Activated CD4-positive, alpha-beta T cell treated with anti-CD3 and anti-CD28 coated beads, Interleukin-2, amount 10 ng/mL, durations not matched to agents 7 days and 5 days (primary cell): ENCODE measurements at regions not wholly inside any gene's neighbourhood (a gene's known extent, or its start where the extent isn't known, plus 50 kb on each side); places are given as distances from the start of the nearest gene placed in this dataset.

Experiments used
- CTCF ChIA-PET: fragments of 350-600 bp; sonication (Branson Sonifier 250); formaldehyde crosslinking; loops from one replicate; lab custom pipeline; 2021; ENCODE audit warnings: antibody characterized with exemption; lab: Charles Lee
- POLR2A ChIA-PET: fragments of 350-600 bp; sonication (Branson Sonifier 250); formaldehyde crosslinking; loops from one replicate; lab custom pipeline; 2021; ENCODE audit warnings: antibody characterized with exemption; lab: Charles Lee
- DNase-seq: peaks from one replicate; pipeline ENCODE4 v3.0.0-alpha.2; 2020
- H3K27ac Mint-ChIP-seq: one replicate; pipeline ENCODE4 v1.8.0; 2021; ENCODE audit warnings: mild to moderate bottlenecking, moderate library complexity, mixed read lengths
- H3K27me3 Mint-ChIP-seq: one replicate; pipeline ENCODE4 v1.8.0; 2021; ENCODE audit warnings: mixed read lengths
- H3K36me3 Mint-ChIP-seq: one replicate; pipeline ENCODE4 v1.8.0; 2021; ENCODE audit warnings: low read depth, mixed read lengths
- H3K4me1 Mint-ChIP-seq: one replicate; pipeline ENCODE4 v1.8.0; 2021; ENCODE audit warnings: mixed read lengths
- H3K4me3 Mint-ChIP-seq: one replicate; pipeline ENCODE4 v1.8.0; 2021; ENCODE audit warnings: mild to moderate bottlenecking, moderate library complexity, mixed read lengths
- H3K9me3 Mint-ChIP-seq: one replicate; pipeline ENCODE4 v1.8.0; 2021; ENCODE audit warnings: mixed read lengths

- DNase-seq: no peak
- no peaks in the 10 kb centered on the region for H3K27me3 Mint-ChIP-seq
Measured at GRCh38 chr6:74745670-74746069, 460.2 kb downstream of the COL12A1 start.

DNA sequence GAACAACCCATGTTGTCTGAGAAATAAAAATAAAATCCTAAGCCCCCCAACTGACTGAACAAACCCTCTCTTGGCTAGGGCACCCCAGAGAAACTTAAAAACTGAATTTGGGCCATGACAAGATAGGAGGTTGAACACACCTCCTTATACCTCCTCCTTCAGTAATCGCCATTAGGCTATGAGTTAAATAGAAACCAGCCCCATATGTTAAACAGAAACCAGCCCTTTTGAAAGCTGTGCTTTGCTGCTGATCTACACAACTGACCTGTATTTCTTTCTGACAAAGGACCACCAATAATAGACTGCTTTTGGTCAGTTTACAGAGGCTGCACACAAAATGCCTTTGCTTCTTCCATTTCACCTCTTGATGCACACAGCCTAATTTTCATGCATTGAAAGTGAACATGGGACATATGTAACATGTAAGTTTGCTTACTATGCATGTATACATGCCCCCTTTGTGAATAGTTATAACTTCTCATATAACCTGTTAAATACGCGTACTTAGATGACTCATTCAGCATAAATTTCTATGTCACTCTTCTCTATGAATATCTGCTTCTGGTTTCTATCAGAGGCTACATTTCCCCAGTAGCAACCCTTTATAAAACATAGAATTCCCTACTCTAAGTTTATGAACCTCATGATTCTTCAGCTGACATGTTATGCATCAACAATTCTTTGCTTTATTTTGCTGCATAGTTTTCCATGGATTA is 462.9 kb downstream of the COL12A1 start:
- no peak overlapping the region for H3K27ac Mint-ChIP-seq
- H3K9me3 Mint-ChIP-seq: no peaks in the 10 kb centered on the region
- ChIA-PET CTCF (no interaction called here), POLR2A (no interaction called here)
- no peak overlapping the region for H3K4me3 Mint-ChIP-seq
- H3K4me1 Mint-ChIP-seq: no peaks in the 10 kb centered on the region
- no peaks in the 10 kb centered on the region for H3K27me3 Mint-ChIP-seq
- H3K36me3 Mint-ChIP-seq: no peaks in the 10 kb centered on the region
- DNase-seq: no peak

More at GRCh38 chr6:74745670-74746069, 460.2 kb downstream of the COL12A1 start:
- no peak overlapping the region for H3K4me3 Mint-ChIP-seq
- H3K36me3 Mint-ChIP-seq: no peaks in the 10 kb centered on the region
- ChIA-PET CTCF (no interaction called here), POLR2A (no interaction called here)
- no peaks in the 10 kb centered on the region for H3K9me3 Mint-ChIP-seq
- H3K27ac Mint-ChIP-seq: no peak overlapping the region
- no peaks in the 10 kb centered on the region for H3K4me1 Mint-ChIP-seq

- no peaks in the 10 kb centered on the region for H3K36me3 Mint-ChIP-seq
- no peaks in the 10 kb centered on the region for H3K9me3 Mint-ChIP-seq
- no peak overlapping the region for H3K4me3 Mint-ChIP-seq
- CTCF ChIA-PET: no interaction called here
- no peak overlapping the region for H3K27ac Mint-ChIP-seq
- DNase-seq: no peak
- H3K27me3 Mint-ChIP-seq: no peaks in the 10 kb centered on the region
- POLR2A ChIA-PET: no interaction called here
- H3K4me1 Mint-ChIP-seq: no peaks in the 10 kb centered on the region
Measured at GRCh38 chr6:74741646-74742045, 464.2 kb downstream of the COL12A1 start.

- ChIA-PET CTCF (no interaction called here), POLR2A (no interaction called here)
- no peaks in the 10 kb centered on the region for H3K27me3 Mint-ChIP-seq
- H3K4me1 Mint-ChIP-seq: no peaks in the 10 kb centered on the region
- DNase-seq: no peak
- no peaks in the 10 kb centered on the region for H3K36me3 Mint-ChIP-seq
- no peak overlapping the region for H3K4me3 Mint-ChIP-seq
- H3K9me3 Mint-ChIP-seq: no peaks in the 10 kb centered on the region
- no peak overlapping the region for H3K27ac Mint-ChIP-seq
Measured at GRCh38 chr6:74735304-74735703, 470.5 kb downstream of the COL12A1 start.

DNA sequence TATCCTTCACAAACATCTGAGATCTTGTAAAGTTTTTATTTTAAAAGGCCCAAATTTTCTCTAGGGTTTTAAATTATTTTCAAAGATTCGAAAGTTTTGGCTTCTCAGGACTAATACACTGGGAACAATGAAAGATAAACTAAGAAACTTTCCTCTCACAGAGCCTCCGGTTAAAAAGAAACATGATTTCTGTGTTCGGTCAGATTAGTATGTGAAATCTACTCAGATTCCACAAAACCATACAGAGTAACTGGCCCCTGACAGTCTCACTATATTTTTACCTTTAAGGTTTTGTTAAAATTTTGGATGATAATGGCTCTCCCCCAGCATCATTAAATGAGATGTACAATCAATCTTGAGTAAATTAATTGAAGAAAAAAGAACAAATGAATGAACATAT is 471.0 kb downstream of the COL12A1 start:
- Mint-ChIP-seq H3K36me3 (no peaks in the 10 kb centered on the region), H3K27me3 (no peaks in the 10 kb centered on the region), H3K4me1 (no peaks in the 10 kb centered on the region), H3K4me3 (no peak overlapping the region), H3K27ac (no peak overlapping the region), H3K9me3 (no peaks in the 10 kb centered on the region)
- no peak for DNase-seq
- CTCF ChIA-PET: no interaction called here
- POLR2A ChIA-PET: no interaction called here

DNA sequence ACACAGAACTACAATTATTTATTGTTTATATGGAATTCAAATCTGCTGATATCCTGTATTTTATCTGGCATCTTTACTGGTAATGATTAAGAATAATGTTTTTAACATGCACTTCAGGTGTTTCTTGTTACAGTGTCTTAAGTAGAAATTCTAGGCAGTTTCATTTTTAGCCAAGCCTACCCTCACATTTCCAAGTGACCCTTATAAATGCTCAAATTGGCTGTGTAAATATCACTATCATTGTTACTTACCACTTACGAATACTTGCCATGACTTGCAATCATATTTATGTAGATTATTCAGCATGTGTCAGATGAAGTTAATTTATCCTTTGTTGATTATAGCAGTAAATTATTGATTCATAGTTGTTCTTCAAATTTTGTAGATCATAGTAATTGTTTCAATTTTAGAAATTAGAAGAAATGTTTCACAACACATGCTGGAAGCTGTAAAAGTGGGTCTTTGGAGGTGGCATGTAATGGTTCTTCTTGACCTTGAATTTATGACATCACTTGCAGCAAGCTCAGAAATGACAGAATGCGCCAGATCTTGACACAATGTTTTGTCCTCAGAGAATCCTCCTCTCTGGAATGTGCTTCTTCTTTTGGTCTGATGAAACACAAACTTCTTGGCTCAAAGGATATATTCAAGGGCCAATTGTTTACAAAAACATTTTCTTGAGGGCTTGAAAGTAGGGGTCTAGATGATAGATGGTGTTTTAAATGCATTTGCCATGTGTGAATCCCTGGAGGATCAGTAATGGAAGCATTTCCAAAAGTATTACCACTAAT is 471.8 kb downstream of the COL12A1 start:
- H3K27ac Mint-ChIP-seq: no peak overlapping the region
- no peak for DNase-seq
- H3K4me1 Mint-ChIP-seq: no peaks in the 10 kb centered on the region
- H3K9me3 Mint-ChIP-seq: no peaks in the 10 kb centered on the region
- ChIA-PET CTCF (no interaction called here), POLR2A (no interaction called here)
- H3K4me3 Mint-ChIP-seq: no peak overlapping the region
- no peaks in the 10 kb centered on the region for H3K36me3 Mint-ChIP-seq
- no peaks in the 10 kb centered on the region for H3K27me3 Mint-ChIP-seq

GRCh38 chr6:74731931-74732330 is 473.9 kb downstream of the COL12A1 start:
- Mint-ChIP-seq H3K36me3 (no peaks in the 10 kb centered on the region), H3K4me1 (no peaks in the 10 kb centered on the region), H3K4me3 (no peak overlapping the region), H3K27ac (no peak overlapping the region), H3K9me3 (no peaks in the 10 kb centered on the region), H3K27me3 (no peaks in the 10 kb centered on the region)
- no peak for DNase-seq
- CTCF ChIA-PET: no interaction called here
- POLR2A ChIA-PET: no interaction called here

DNA sequence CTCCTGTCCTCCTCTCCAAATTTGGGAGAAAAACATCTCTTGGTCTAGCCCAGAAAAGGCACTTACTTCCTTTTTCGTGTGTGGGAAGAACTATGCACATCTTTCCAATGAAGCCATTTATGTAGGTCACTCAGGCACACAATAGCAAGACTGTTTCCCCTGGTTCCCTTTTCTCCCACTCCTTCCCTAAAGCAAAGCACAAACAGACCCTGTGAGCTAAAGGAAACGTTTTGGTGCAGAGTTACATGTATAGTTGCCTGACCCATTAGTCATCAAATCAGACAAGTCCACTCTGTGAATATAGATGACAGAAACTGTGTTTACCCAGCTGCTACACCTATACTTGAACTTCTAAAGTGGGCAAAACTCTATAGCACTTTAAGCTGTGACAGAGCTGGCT is 474.6 kb downstream of the COL12A1 start:
- no peak for DNase-seq
- CTCF ChIA-PET: no interaction called here
- H3K4me1 Mint-ChIP-seq: no peaks in the 10 kb centered on the region
- no peaks in the 10 kb centered on the region for H3K36me3 Mint-ChIP-seq
- no peak overlapping the region for H3K4me3 Mint-ChIP-seq
- H3K27ac Mint-ChIP-seq: no peak overlapping the region
- POLR2A ChIA-PET: no interaction called here
- no peaks in the 10 kb centered on the region for H3K27me3 Mint-ChIP-seq
- H3K9me3 Mint-ChIP-seq: no peaks in the 10 kb centered on the region

DNA sequence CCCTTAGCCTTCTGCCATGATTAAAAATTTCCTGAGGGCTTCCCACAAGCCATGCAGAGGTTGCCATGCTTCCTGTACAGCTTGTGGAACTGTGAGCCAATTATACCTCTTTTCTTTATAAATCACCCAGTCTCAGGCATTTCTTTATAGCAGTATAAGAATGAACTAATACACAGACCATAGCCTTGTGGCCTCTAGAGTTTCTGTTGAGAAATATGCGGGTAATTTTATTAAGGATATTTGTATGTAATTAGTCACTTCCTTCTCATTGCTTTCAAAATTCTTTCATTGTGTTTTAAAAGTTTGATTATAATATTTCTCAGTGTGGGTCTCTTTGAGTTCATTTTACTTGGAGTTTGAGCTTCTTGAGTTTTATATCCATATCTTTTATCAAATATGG is 484.9 kb downstream of the COL12A1 start:
- no peaks in the 10 kb centered on the region for H3K36me3 Mint-ChIP-seq
- H3K27me3 Mint-ChIP-seq: no peaks in the 10 kb centered on the region
- no peak overlapping the region for H3K27ac Mint-ChIP-seq
- no peak for DNase-seq
- no peak overlapping the region for H3K4me3 Mint-ChIP-seq
- ChIA-PET CTCF (no interaction called here), POLR2A (no interaction called here)
- no peaks in the 10 kb centered on the region for H3K4me1 Mint-ChIP-seq
- no peaks in the 10 kb centered on the region for H3K9me3 Mint-ChIP-seq

DNA sequence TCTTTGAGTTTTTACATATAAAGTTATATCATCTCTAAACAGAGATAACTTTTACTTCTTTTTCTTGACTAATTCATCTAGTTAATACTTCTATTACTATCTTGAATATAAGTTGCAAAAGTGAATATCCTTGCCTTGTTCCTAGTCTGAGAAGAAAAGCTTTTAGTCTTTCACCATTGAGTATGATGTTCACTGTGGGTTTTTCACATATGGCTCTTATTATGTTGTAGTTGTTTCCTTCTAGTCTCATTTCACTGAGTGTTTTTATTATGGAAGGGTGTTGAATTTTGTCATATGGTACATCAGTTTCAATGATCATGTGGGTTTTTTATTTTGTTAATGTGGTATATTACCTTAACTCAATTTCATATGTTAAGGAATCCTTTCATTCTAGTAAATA is 488.3 kb downstream of the COL12A1 start:
- no peaks in the 10 kb centered on the region for H3K4me1 Mint-ChIP-seq
- H3K9me3 Mint-ChIP-seq: no peaks in the 10 kb centered on the region
- H3K27ac Mint-ChIP-seq: no peak overlapping the region
- ChIA-PET CTCF (no interaction called here), POLR2A (no interaction called here)
- H3K27me3 Mint-ChIP-seq: no peaks in the 10 kb centered on the region
- no peak for DNase-seq
- H3K4me3 Mint-ChIP-seq: no peak overlapping the region
- H3K36me3 Mint-ChIP-seq: no peaks in the 10 kb centered on the region

DNA sequence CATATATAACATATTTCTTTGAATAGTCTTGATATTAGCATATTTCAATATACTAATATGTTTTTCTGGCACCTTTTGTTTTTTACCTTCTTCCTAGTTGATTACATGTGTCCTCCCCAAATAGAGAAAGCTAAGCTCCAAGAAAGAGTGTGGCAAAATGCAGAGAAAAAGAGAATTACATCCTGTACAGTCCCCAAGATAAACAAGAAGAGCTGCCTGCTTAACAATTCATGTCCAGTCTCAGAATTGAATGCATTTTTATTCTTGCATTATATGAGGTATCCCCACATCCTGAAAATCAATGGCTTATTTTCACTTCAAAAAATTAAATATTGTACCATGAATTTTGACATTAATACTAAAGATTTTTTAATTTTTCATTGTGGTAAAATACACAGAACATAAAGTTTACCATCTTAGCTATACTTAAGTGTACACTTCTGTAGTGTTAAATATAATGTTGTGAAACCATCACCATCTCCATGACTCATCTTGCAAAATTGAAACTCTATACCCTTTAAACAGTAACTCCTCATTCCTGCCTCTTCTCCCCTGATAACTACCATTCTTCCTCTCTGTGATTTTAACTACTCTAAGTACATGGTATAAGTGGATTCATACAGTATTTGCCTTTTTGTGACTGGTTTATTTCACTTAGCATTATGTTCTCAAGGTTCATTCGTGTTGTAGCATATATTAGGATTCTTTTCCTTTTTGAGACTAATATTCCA is 490.3 kb downstream of the COL12A1 start:
- ChIA-PET POLR2A (no interaction called here), CTCF (no interaction called here)
- DNase-seq: no peak
- Mint-ChIP-seq H3K27me3 (no peaks in the 10 kb centered on the region), H3K4me1 (no peaks in the 10 kb centered on the region), H3K27ac (no peak overlapping the region), H3K36me3 (no peaks in the 10 kb centered on the region), H3K4me3 (no peak overlapping the region), H3K9me3 (no peaks in the 10 kb centered on the region)

GRCh38 chr6:74713941-74714340 is 491.9 kb downstream of the COL12A1 start:
- no peak overlapping the region for H3K27ac Mint-ChIP-seq

DNA sequence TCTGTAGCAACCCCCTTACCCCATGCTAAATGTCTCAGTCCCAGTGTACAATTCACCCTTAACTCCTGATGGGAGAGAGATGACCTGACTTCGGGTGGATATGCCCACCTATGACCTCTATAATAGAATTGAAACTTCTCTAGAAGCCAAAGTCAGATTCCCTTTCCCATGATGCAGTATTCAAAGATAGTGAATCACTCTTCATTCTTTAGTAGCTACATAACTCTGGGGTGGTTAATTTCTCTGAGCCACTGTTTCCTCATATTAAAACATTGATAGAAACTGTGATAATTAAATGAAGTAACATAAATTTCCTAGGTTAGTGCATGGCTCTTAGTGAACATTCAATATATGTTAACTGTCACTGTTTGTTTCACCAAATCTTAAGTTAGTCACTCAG is 500.4 kb downstream of the COL12A1 start:
- POLR2A ChIA-PET: no interaction called here
- no peak for DNase-seq
- CTCF ChIA-PET: no interaction called here
- H3K4me1 Mint-ChIP-seq: no peaks in the 10 kb centered on the region
- H3K36me3 Mint-ChIP-seq: no peaks in the 10 kb centered on the region
- no peaks in the 10 kb centered on the region for H3K27me3 Mint-ChIP-seq
- H3K9me3 Mint-ChIP-seq: no peaks in the 10 kb centered on the region
- H3K4me3 Mint-ChIP-seq: no peak overlapping the region
- H3K27ac Mint-ChIP-seq: no peak overlapping the region

More at GRCh38 chr6:74713941-74714340, 491.9 kb downstream of the COL12A1 start:
- POLR2A ChIA-PET: no interaction called here
- H3K9me3 Mint-ChIP-seq: no peaks in the 10 kb centered on the region
- CTCF ChIA-PET: no interaction called here
- H3K36me3 Mint-ChIP-seq: no peaks in the 10 kb centered on the region
- DNase-seq: no peak
- H3K4me3 Mint-ChIP-seq: no peak overlapping the region
- no peaks in the 10 kb centered on the region for H3K27me3 Mint-ChIP-seq
- no peaks in the 10 kb centered on the region for H3K4me1 Mint-ChIP-seq
